GM18505 (cell line): ENCODE measurements at regions not wholly inside any gene's neighbourhood (a gene's known extent, or its start where the extent isn't known, plus 50 kb on each side); places are given as distances from the start of the nearest gene placed in this dataset.

Experiments
- ATAC-seq: cut with Tn5 transposase; IDR thresholded peaks from one replicate; pipeline ENCODE4 v1.9.1; 2021; ENCODE audit not compliant: unreplicated experiment
- POLR2A ChIP-seq: IDR thresholded peaks from 4 replicates; pipeline ENCODE4 v1.6.1; 2011; ENCODE audit warnings: borderline replicate concordance; ENCODE audit not compliant: insufficient read depth, insufficient read length; ENCODE audit errors: extremely low read depth

- no peak for ATAC-seq
- no peak for TF ChIP-seq POLR2A
Measured at GRCh38 chr15:62565634-62566026, 400.5 kb upstream of the C2CD4B start.

DNA sequence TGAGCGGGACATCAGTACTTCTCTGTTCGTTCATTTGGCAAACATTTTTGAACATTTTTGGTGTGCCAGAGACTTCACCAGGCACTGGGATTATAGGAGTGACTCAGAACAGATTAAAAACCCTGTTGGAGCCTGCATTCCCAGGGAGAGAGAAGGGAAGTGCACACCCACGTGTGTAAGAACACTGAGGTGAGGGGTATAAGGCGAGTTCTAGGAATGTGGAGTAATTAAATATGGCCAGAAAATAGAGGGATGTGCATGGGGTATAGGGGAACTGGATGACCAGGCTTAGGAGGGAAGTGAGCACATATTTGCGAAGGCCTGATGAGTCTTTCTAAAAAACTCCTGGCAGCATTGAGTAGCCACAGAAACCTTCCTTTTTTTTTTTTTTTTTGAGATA lies 401.2 kb upstream of the C2CD4B start:
- ATAC-seq, result no peak
- no peak for TF ChIP-seq POLR2A

- TF ChIP-seq POLR2A, result no peak
- no peak for ATAC-seq
Measured at GRCh38 chr15:62567501-62567900, 402.4 kb upstream of the C2CD4B start.

DNA sequence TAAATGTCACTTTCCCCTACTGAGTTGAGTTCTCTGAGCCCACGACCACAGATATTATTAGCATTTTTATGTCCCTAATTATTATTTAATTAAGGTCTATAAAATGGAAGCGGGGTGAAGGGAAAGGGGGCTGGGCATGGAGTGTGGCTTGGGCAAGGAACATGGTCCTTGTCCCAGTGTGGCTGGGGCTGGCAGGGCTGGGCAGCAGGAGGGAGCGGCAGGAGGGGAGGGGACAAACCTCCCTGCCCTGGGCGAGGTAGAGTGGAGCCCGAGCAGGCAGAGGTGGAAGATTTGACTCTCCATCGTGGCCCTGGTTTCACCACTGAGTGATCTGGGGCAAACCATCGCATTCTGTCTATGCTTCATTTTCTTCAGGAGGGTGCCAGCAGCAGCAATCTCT lies 402.9 kb upstream of the C2CD4B start:
- ATAC-seq, result no peak
- TF ChIP-seq POLR2A, result no peak

- ATAC-seq, result no peak
- TF ChIP-seq POLR2A, result no peak
Measured at GRCh38 chr15:62568702-62569101, 403.6 kb upstream of the C2CD4B start.

DNA sequence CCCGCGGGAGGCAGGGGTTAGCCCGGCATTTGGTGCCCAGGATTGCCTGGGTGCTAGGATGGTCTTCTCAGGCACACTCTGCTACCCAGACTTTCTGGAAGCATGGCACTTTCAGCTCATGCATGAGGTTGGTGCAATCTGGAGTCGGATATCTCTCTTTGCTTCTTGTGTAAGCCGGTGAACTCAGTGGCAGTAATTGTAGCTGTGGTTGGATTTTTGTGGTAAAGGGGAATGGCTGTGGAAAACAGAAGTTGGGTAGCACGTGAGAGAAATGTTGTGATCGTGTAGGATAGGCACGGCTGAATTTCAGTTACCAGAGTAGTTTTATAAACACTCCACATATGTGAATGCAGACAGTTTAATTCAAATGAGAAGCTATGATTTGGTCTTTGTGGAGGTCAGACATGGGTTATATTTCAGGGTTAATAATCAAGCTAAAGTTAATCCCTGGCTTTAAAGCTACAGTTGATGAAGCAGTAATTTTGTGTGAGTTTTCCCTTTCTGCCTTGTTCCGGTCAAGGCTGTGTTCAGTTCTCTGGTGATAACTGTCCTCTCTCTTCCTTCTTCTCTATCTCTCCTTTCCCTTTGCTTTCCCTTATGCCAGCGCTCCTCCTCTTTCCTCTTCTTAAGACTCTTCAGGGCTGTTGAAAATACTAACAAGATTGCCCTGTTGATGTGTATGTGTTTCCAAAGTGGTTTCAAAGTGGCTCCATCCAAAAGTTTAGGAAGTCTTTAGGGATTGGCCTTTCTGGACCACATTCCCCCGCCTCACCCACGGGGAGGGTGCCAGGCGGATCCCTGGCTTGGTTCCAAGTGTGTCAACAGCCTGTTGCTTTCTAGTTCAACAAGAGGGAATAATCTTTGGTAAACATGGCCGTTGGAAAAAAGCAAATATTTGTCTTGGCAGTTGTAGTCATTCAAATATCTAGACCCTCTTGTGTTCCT lies 404.6 kb upstream of the C2CD4B start:
- no peak for TF ChIP-seq POLR2A
- ATAC-seq, result no peak

GRCh38 chr15:62570405-62570783 lies 405.3 kb upstream of the C2CD4B start:
- ATAC-seq, result no peak
- TF ChIP-seq POLR2A, result no peak

DNA sequence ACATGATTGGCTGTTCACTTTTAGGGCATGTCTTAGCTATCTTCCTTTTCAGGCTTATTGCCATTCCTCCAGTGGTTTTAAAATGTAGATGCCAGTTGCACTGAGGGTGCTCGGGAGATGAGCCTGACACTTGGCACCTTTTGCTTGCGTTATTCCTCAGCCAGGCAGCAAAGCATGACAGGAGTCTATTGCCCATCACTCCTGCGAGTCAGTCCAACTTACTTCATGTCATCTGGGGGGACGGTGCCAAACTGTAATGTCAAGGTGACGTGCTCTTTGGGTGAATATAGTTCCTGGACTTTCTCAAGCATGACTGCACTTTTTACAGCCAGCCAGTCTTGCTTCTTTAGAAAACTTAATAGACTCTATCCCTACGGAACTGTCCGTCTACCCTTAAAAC lies 406.0 kb upstream of the C2CD4B start:
- no peak for ATAC-seq
- TF ChIP-seq POLR2A, result no peak

DNA sequence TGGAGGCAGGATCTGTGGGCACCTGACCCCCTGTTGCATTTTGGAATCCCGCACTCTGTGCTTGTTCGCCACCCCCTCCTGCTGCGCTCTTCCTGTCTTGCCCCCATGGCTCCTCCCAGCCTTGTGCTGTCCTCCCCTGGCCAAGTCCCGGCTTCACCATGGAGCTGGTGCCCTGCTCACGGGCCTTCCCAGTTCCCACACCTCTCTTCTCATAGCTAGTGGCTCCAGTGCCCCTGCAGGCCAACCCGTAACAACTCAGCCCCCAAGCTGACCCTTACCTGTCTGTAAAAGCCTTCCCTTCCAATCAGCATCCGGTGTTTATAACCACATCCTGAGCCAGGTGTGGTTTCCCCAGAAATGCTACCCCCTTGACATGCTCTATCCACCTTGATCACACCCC lies 407.7 kb upstream of the C2CD4B start:
- TF ChIP-seq POLR2A, result no peak
- ATAC-seq, result no peak

GRCh38 chr15:62573876-62574275 lies 408.8 kb upstream of the C2CD4B start:
- TF ChIP-seq POLR2A, result no peak

DNA sequence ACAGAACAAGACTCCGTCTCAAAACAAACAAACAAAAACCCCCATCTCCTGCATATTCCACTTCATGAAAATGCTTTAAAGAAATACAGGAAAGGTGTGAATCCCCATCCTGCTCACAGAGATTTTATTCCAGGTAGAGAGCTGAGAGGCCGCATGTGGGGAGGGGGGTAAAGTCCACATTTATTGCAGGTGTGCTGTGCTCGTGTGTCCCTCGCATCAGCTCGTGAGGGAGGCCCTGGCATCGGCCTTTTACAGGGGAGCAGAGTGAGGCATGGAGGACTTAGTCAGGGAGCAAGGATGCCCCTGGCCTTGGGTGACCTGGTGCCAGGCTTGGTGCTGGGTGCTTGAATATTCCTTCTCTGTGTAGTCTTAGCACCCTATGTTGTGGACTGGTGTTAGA lies 413.5 kb upstream of the C2CD4B start:
- TF ChIP-seq POLR2A, result no peak
- no peak for ATAC-seq

More at GRCh38 chr15:62573876-62574275, 408.8 kb upstream of the C2CD4B start:
- no peak for ATAC-seq

- TF ChIP-seq POLR2A, result no peak
- ATAC-seq, result no peak
Measured at GRCh38 chr15:62578960-62579359, 413.9 kb upstream of the C2CD4B start.

- no peak for ATAC-seq
Measured at GRCh38 chr15:62579842-62580241, 414.8 kb upstream of the C2CD4B start.

DNA sequence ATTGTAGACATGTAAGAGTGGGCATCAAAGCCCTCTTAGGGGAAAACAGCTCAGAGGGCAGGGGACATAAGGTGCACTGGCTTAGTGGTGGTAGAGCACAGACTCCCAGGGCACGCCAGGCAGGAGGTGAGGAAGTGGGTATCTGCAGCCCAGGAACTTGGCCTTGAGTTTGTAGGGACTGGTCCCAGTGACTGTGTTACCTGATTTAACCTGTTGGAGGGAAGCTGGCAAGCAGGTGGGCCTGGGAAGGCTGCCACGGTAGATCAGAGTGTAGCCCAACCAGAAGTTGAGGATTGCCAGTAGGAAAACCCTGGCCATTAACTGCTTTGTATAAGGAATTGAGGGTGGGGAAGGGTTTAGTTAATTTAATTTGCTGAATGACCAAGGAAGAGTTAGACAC lies 417.5 kb upstream of the C2CD4B start:
- ATAC-seq, result no peak
- no peak for TF ChIP-seq POLR2A

More at GRCh38 chr15:62579842-62580241, 414.8 kb upstream of the C2CD4B start:
- TF ChIP-seq POLR2A, result no peak

DNA sequence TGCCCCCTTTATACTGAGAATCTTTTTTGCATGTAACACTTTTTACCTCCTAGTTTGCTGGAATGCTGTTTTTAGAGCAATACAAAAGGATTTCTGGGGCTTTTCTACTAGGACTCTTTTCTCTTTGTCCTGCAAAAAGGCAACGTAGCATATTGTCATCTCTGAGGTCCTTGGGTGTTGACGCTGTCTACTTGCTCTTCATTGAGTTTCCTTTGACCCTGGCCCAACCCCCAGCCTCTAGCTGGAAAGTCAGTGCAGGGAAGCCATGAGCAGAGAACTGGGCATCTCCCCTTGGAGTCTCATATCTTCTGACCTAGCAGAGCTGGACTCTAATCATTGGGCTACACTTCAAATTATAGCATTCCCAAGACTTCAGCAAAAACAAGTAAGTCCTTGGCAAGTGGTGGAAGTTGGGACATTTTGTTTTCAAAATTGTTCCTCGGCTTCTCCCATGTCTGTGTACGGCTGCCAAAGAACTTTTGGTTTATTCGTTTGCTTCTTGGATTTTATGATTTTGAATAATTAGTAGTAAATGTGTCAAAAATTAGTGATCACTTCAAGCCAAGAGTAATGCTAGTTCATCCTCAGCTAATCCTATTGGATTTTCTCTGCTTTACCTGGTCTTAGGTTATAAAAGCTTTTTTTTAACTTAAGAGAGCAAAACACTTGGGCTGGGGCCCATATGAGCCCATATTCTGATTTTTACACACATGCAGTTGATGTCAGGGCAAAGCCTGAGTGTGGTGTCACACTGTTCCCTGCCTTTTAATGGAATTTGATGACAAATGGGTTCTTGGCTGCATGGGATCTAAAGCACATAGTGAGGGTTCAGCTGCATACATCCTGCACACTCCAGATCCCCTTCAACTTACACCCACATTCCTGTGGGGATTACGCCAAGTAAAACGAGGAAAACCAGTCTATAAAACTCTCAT lies 419.5 kb upstream of the C2CD4B start:
- TF ChIP-seq POLR2A, result no peak

More for the DNA sequence above, 419.5 kb upstream of the C2CD4B start:
- ATAC-seq, result no peak
